ENCODE measurements at regions not wholly inside any gene's neighbourhood (a gene's known extent, or its start where the extent isn't known, plus 50 kb on each side); places are given as distances from the start of the nearest gene placed in this dataset.
"Not testable (repeated sequence)": the region's sequence is repeated elsewhere in the genome, so short reads cannot be mapped to it uniquely, and the experiment has no call there.

- Histone ChIP-seq H3K4me3 (no peak overlapping the region), H3K36me3 (no peaks in the 10 kb centered on the region), H3K4me1 (no peaks in the 10 kb centered on the region), H3K27me3 (peaks cover 0 to 28% (median 0%) of the 10 kb centered on the region in 3 donors), H3K9me3 (peaks cover 0 to 6% (median 0%) of the 10 kb centered on the region in 4 donors), H3K27ac (no peak overlapping the region)
- WGBS, 5 donors = 67 to 84% (median 82%) methylated on average over 2 of the region's 2 CpGs
- no peak for TF ChIP-seq POLR2AphosphoS5 (IDR thresholded peaks at IDR 0.05)
- TF ChIP-seq POLR2A (IDR thresholded peaks at IDR 0.05) = no peak
- no peak for TF ChIP-seq CTCF (IDR thresholded peaks at IDR 0.05)
- TF ChIP-seq EP300 (IDR thresholded peaks at IDR 0.05) = no peak
- intact Hi-C loops (cut with DNase I; ENCODE audit: low total_unique reads) = no loop called here
- DNase-seq = no peak
Measured at GRCh38 chr9:33731625-33732024, 63.7 kb upstream of the PRSS3 start.

GRCh38 chr9:33734247-33734940 lies 61.0 kb upstream of the PRSS3 start:
- H3K4me3 ChIP-seq; H3K27ac ChIP-seq; intact Hi-C loops (cut with DNase I; ENCODE audit: low total_unique reads); DNase-seq; H3K4me1 ChIP-seq; H3K9me3 ChIP-seq; H3K36me3 ChIP-seq: not testable (repeated sequence)
- H3K27me3 ChIP-seq = peaks cover 0 to 32% (median 0%) of the 10 kb centered on the region in 3 donors
- WGBS, 5 donors = 77 to 87% (median 82%) methylated on average over 4 to 5 of the region's 5 CpGs

GRCh38 chr9:33734941-33735835 lies 60.2 kb upstream of the PRSS3 start:
- H3K4me3 ChIP-seq; H3K27ac ChIP-seq; DNase-seq; H3K9me3 ChIP-seq; H3K4me1 ChIP-seq; intact Hi-C loops (cut with DNase I; ENCODE audit: low total_unique reads); H3K36me3 ChIP-seq: not testable (repeated sequence)
- 67 to 81% (median 74%) methylated on average over 5 to 6 of the region's 6 CpGs for WGBS, 5 donors
- peaks cover 0 to 32% (median 0%) of the 10 kb centered on the region in 3 donors for H3K27me3 ChIP-seq

- Histone ChIP-seq H3K27ac (no peak overlapping the region), H3K27me3 (peaks cover 0 to 28% (median 0%) of the 10 kb centered on the region in 3 donors), H3K36me3 (no peaks in the 10 kb centered on the region), H3K4me3 (no peak overlapping the region), H3K4me1 (no peaks in the 10 kb centered on the region), H3K9me3 (no peaks in the 10 kb centered on the region)
- TF ChIP-seq EP300 (IDR thresholded peaks at IDR 0.05) (no peak), CTCF (IDR thresholded peaks at IDR 0.05) (peak in 3 of 7 experiments; percentile 17 to 41 (median 27))
- intact Hi-C loops (cut with DNase I; ENCODE audit: low total_unique reads) = no loop called here
- DNase-seq = peak; percentile 44 to 78
- WGBS, 5 donors = 18 to 26% (median 20%) methylated on average over 5 of the region's 5 CpGs
Measured at GRCh38 chr9:33737811-33738606, 57.4 kb upstream of the PRSS3 start.

GRCh38 chr9:33739398-33739797 lies 56.0 kb upstream of the PRSS3 start:
- Histone ChIP-seq H3K27me3 (peaks cover 0 to 24% (median 0%) of the 10 kb centered on the region in 3 donors), H3K36me3 (no peaks in the 10 kb centered on the region), H3K27ac (no peak overlapping the region), H3K4me3 (no peak overlapping the region), H3K9me3 (no peaks in the 10 kb centered on the region), H3K4me1 (no peaks in the 10 kb centered on the region)
- DNase-seq = no peak
- intact Hi-C loops (cut with DNase I; ENCODE audit: low total_unique reads) = no loop called here
- TF ChIP-seq POLR2A (IDR thresholded peaks at IDR 0.05) (no peak), CTCF (IDR thresholded peaks at IDR 0.05) (no peak), EP300 (IDR thresholded peaks at IDR 0.05) (no peak), POLR2AphosphoS5 (IDR thresholded peaks at IDR 0.05) (no peak)

Measured in stomach (tissue), 8 donors.